OCI-LY1 (cell line): ENCODE measurements at regions not wholly inside any gene's neighbourhood (a gene's known extent, or its start where the extent isn't known, plus 50 kb on each side); places are given as distances from the start of the nearest gene placed in this dataset.

Experiments
- CTCF ChIP-seq: fragments of 200-600 bp; sonication (generic), shearing (Covaris generic); IDR thresholded peaks from 2 replicates; pipeline ENCODE4 v1.5.1; 2017; ENCODE audit warnings: mild to moderate bottlenecking, antibody characterized with exemption, low read length, moderate library complexity, mixed read lengths
- EZH2 ChIP-seq: fragments of 200-600 bp; sonication (generic), shearing (Covaris generic); IDR thresholded peaks from 2 replicates; pipeline ENCODE4 v1.8.0; 2017; ENCODE audit warnings: borderline replicate concordance, mixed run types, mild to moderate bottlenecking, antibody characterized with exemption, low read length, moderate library complexity, mixed read lengths

- TF ChIP-seq EZH2: no peak
- TF ChIP-seq CTCF: no peak
Observed at GRCh38 chr5:3313569-3313968, 282.1 kb upstream of the IRX1 start.
